Stimulated activated CD4-positive, alpha-beta T cell treated with anti-CD3 and anti-CD28 coated beads, Interleukin-4, amount 100 ng/mL, for 24 hours (primary cell): ENCODE measurements at regions not wholly inside any gene's neighbourhood (a gene's known extent, or its start where the extent isn't known, plus 50 kb on each side); places are given as distances from the start of the nearest gene placed in this dataset.
"Not testable (repeated sequence)": the region's sequence is repeated elsewhere in the genome, so short reads cannot be mapped to it uniquely, and the experiment has no call there.

ENCODE experiments used
- DNase-seq: peaks from one replicate; pipeline ENCODE4 v3.0.0-alpha.2; 2020

GRCh38 chr5:94025788-94026473, 284.5 kb upstream of the POU5F2 start:
- DNase-seq, result no peak

GRCh38 chr5:94024620-94025019, 283.2 kb upstream of the POU5F2 start:
- DNase-seq, result no peak

- DNase-seq, result no peak
These were observed 282.7 kb upstream of the POU5F2 start for GRCh38 chr5:94024101-94024500.

- no peak for DNase-seq
These were observed 279.8 kb upstream of the POU5F2 start for GRCh38 chr5:94021246-94021645.

GRCh38 chr5:94017579-94017978, 276.2 kb upstream of the POU5F2 start:
- DNase-seq, result no peak

- DNase-seq, result no peak
These were observed 269.4 kb upstream of the POU5F2 start for GRCh38 chr5:94010814-94011213.

GRCh38 chr5:94009161-94009560, 267.8 kb upstream of the POU5F2 start:
- no peak for DNase-seq

GRCh38 chr5:93998951-93999455, 257.6 kb upstream of the POU5F2 start:
- DNase-seq, result no peak

GRCh38 chr5:93997562-93997961, 256.2 kb upstream of the POU5F2 start:
- no peak for DNase-seq

- no peak for DNase-seq
These were observed 253.8 kb upstream of the POU5F2 start for GRCh38 chr5:93995126-93995621.

GRCh38 chr5:93993161-93993560, 251.8 kb upstream of the POU5F2 start:
- DNase-seq, result no peak

- no peak for DNase-seq
These were observed 249.2 kb upstream of the POU5F2 start for GRCh38 chr5:93990504-93991070.

GRCh38 chr5:93985940-93986570, 244.7 kb upstream of the POU5F2 start:
- not testable (repeated sequence) for DNase-seq

- no peak for DNase-seq
These were observed 236.8 kb upstream of the POU5F2 start for GRCh38 chr5:93978222-93978621.

GRCh38 chr5:93967923-93968322, 226.5 kb upstream of the POU5F2 start:
- no peak for DNase-seq

- no peak for DNase-seq
These were observed 223.0 kb upstream of the POU5F2 start for GRCh38 chr5:93964421-93964820.

- DNase-seq, result no peak
These were observed 218.6 kb upstream of the POU5F2 start for GRCh38 chr5:93960042-93960441.

GRCh38 chr5:93956006-93956405, 214.6 kb upstream of the POU5F2 start:
- DNase-seq, result no peak

GRCh38 chr5:93954421-93955069, 213.1 kb upstream of the POU5F2 start:
- no peak for DNase-seq

GRCh38 chr5:93953442-93953841, 212.0 kb upstream of the POU5F2 start:
- DNase-seq, result no peak

GRCh38 chr5:93941897-93942296, 200.5 kb upstream of the POU5F2 start:
- no peak for DNase-seq

GRCh38 chr5:93933269-93933668, 191.9 kb upstream of the POU5F2 start:
- DNase-seq, result not testable (repeated sequence)

- DNase-seq, result no peak
These were observed 188.7 kb upstream of the POU5F2 start for GRCh38 chr5:93930098-93930497.

GRCh38 chr5:93929131-93929530, 187.7 kb upstream of the POU5F2 start:
- DNase-seq, result no peak
